Spleen (tissue), 11 donors: ENCODE measurements at regions not wholly inside any gene's neighbourhood (a gene's known extent, or its start where the extent isn't known, plus 50 kb on each side); places are given as distances from the start of the nearest gene placed in this dataset.

Experiments
- DNase-seq: peaks from one replicate; pipeline ENCODE4 v3.0.0-alpha.2; 2020
- H3K27ac ChIP-seq, 8 donors: fragments of 200-600 bp; sonication (generic) in 7 of 8; 1 replicate in 4 of 8; 2 replicates in 4 of 8; pipeline versions ENCODE4 v1.5.0 to v1.8.0; 2016 to 2021; ENCODE audit warnings: inconsistent platforms in 4 of 8, mild to moderate bottlenecking in 4 of 8, moderate library complexity in 1 of 8
- H3K27me3 ChIP-seq, 7 donors: fragments of 200-600 bp; sonication (generic) in 6 of 7; replicated peaks in 1 of 7; 1 replicate in 4 of 7; 2 replicates in 3 of 7; pipeline versions ENCODE4 v1.5.0 to v1.8.0; 2016 to 2021; ENCODE audit warnings: inconsistent platforms in 3 of 7, mild to moderate bottlenecking in 1 of 7
- H3K36me3 ChIP-seq, 6 donors: fragments of 200-600 bp; sonication (generic) in 5 of 6; 1 replicate in 4 of 6; 2 replicates in 2 of 6; pipeline versions ENCODE4 v1.5.0 to v1.8.0; 2016 to 2021; ENCODE audit warnings: inconsistent platforms in 2 of 6
- H3K4me1 ChIP-seq, 6 donors: fragments of 200-600 bp; sonication (generic) in 5 of 6; 1 replicate in 3 of 6; 2 replicates in 3 of 6; pipeline versions ENCODE4 v1.5.0 to v1.8.0; 2016 to 2021; ENCODE audit warnings: inconsistent platforms in 3 of 6
- H3K4me3 ChIP-seq, 8 donors: fragments of 200-600 bp; sonication (generic) in 7 of 8; 1 replicate in 4 of 8; 2 replicates in 4 of 8; pipeline versions ENCODE4 v1.5.0 to v1.8.0; 2016 to 2021; ENCODE audit warnings: inconsistent platforms in 4 of 8, mild to moderate bottlenecking in 4 of 8, moderate library complexity in 2 of 8
- H3K9me3 ChIP-seq, 8 donors: fragments of 200-600 bp; sonication (generic) in 7 of 8; 1 replicate in 4 of 8; 2 replicates in 4 of 8; pipeline versions ENCODE4 v1.5.0 to v1.8.0; 2016 to 2021; ENCODE audit warnings: inconsistent platforms in 4 of 8
- CTCF ChIP-seq, 11 experiments: fragments of 200-600 bp in 7 of 11; fragments of 450-650 bp in 4 of 11; sonication (generic) in 4 of 11; IDR thresholded peaks in 8 of 11; conservative IDR thresholded peaks in 3 of 11; 1 replicate in 7 of 11; 2 replicates in 4 of 11; pipeline versions ENCODE4 v1.4.0 to v1.8.0; 2016 to 2021; ENCODE audit warnings: antibody characterized with exemption in 11 of 11, inconsistent platforms in 4 of 11, mild to moderate bottlenecking in 1 of 11
- POLR2A ChIP-seq, 3 donors: fragments of 450-650 bp; IDR thresholded peaks; one replicate each; pipeline ENCODE4 v1.5.1; 2017; ENCODE audit warnings: antibody characterized with exemption in 3 of 3, mild to moderate bottlenecking in 1 of 3
- POLR2AphosphoS5 ChIP-seq, 3 donors: sonication (generic); formaldehyde crosslinking; IDR thresholded peaks; one replicate each; pipeline ENCODE4 v1.5.1; 2017; ENCODE audit warnings: antibody characterized with exemption in 3 of 3
- WGBS, 5 donors: extraction: QIAGEN DNeasy Blood & Tissue Kit in 3 of 5; methylation state at CpG; one replicate each; pipeline versions ENCODE4 v1.1.5 to v1.1.7; 2013 to 2018; 5-methylcytosine and 5-hydroxymethylcytosine counted together
- intact Hi-C: fragments of 100-400 bp; cut with DNase I; formaldehyde crosslinking; loops from one replicate; pipeline ENCODE4 v1.15.0; 2023; ENCODE audit warnings: low total_unique reads
- donor health status: healthy with polysubstance abuse.
- donor health status: DM: no; HTN: no; CAD: no; lungs with moderate emphysema.
- donor health status: DM: no; HTN: no; CAD: no.
- donor health status: Bipolar disorder and iron deficiency.
- donor health status: healthy.
- donor health status: DM: no; HTN: no; CAD: no.
- donor health status: DM: yes; HTN: yes; CAD: no.

- Histone ChIP-seq H3K36me3 (no peaks in the 10 kb centered on the region), H3K4me1 (no peaks in the 10 kb centered on the region), H3K27ac (no peak overlapping the region), H3K9me3 (no peaks in the 10 kb centered on the region), H3K4me3 (no peak overlapping the region), H3K27me3 (no peaks in the 10 kb centered on the region)
- 91 to 97% (median 93%) methylated on average over 14 of the region's 14 CpGs for WGBS, 5 donors
- DNase-seq: no peak
- no peak for TF ChIP-seq POLR2A (IDR thresholded peaks at IDR 0.05)
- TF ChIP-seq POLR2AphosphoS5 (IDR thresholded peaks at IDR 0.05): no peak
- TF ChIP-seq CTCF (IDR thresholded peaks at IDR 0.05 in 8 of 11, conservative IDR thresholded peaks at IDR 0.05 in 3 of 11): no peak
- intact Hi-C loops: no loop called here
Measured at GRCh38 chr18:75621818-75622217, 194.3 kb upstream of the SMIM21 start.

GRCh38 chr18:75618146-75618545 lies 190.6 kb upstream of the SMIM21 start:
- intact Hi-C loops: no loop called here
- 86 to 96% (median 90%) methylated on average over 4 of the region's 4 CpGs for WGBS, 5 donors

DNA sequence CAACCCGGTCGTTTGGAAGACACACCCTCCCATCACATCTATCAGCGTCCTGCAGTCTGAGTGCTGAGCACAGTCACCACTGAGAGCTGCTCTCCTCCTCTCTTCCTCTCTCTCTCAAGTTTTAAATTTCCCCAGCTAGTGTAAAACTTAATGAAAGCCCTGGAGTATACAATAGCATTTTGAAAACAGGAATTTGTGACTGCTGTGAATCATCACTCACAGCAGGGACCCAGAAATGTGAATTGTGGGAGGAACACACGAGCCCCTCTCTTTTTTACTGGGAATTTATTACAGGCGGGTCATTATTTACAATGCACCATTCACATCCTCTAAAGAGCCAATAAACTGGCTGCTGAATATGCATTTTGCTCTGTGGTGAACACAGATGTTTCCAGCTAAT lies 185.0 kb upstream of the SMIM21 start:
- TF ChIP-seq POLR2AphosphoS5 (IDR thresholded peaks at IDR 0.05) (no peak), CTCF (IDR thresholded peaks at IDR 0.05 in 8 of 11, conservative IDR thresholded peaks at IDR 0.05 in 3 of 11) (no peak), POLR2A (IDR thresholded peaks at IDR 0.05) (no peak)
- intact Hi-C loops: no loop called here
- no peaks in the 10 kb centered on the region for H3K27me3 ChIP-seq
- H3K27ac ChIP-seq: no peak overlapping the region
- no peaks in the 10 kb centered on the region for H3K36me3 ChIP-seq
- DNase-seq: no peak
- H3K4me3 ChIP-seq: no peak overlapping the region
- WGBS, 5 donors: 26 to 36% (median 29%) methylated on average over 5 of the region's 5 CpGs
- no peaks in the 10 kb centered on the region for H3K9me3 ChIP-seq
- no peaks in the 10 kb centered on the region for H3K4me1 ChIP-seq

More at GRCh38 chr18:75618146-75618545, 190.6 kb upstream of the SMIM21 start:
- Histone ChIP-seq H3K4me3 (no peak overlapping the region), H3K27ac (no peak overlapping the region), H3K36me3 (no peaks in the 10 kb centered on the region), H3K9me3 (no peaks in the 10 kb centered on the region), H3K4me1 (no peaks in the 10 kb centered on the region), H3K27me3 (no peaks in the 10 kb centered on the region)
- no peak for TF ChIP-seq POLR2A (IDR thresholded peaks at IDR 0.05)
- no peak for TF ChIP-seq POLR2AphosphoS5 (IDR thresholded peaks at IDR 0.05)
- TF ChIP-seq CTCF (IDR thresholded peaks at IDR 0.05 in 8 of 11, conservative IDR thresholded peaks at IDR 0.05 in 3 of 11): no peak
- DNase-seq: no peak

DNA sequence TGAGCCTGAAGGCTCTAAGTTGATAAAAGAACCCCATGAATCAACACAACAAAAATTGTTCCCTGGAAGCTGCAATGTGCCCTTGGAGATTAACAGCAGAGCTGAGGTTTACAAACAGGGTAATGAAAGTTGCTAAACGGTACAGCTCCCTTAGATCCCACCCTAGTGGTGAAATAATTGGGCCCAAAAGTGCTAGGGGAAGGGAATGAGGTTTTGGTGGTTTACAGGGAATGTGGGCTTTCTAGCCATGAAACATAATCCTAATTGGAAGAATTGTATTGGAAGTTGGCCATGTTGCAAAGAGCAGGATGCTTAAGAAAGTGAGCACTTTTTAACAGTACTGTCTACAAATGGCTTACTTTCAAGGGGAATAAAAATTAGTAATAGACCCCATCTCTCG lies 180.2 kb upstream of the SMIM21 start:
- Histone ChIP-seq H3K27ac (no peak overlapping the region), H3K27me3 (no peaks in the 10 kb centered on the region), H3K4me3 (no peak overlapping the region), H3K9me3 (no peaks in the 10 kb centered on the region), H3K4me1 (no peaks in the 10 kb centered on the region), H3K36me3 (no peaks in the 10 kb centered on the region)
- intact Hi-C loops: no loop called here
- TF ChIP-seq POLR2AphosphoS5 (IDR thresholded peaks at IDR 0.05) (no peak), POLR2A (IDR thresholded peaks at IDR 0.05) (no peak), CTCF (IDR thresholded peaks at IDR 0.05 in 8 of 11, conservative IDR thresholded peaks at IDR 0.05 in 3 of 11) (no peak)
- WGBS, 5 donors: 42 to 62% (median 51%) methylated on average over 2 of the region's 2 CpGs
- no peak for DNase-seq
